HG03139 (cell line): ENCODE measurements at regions not wholly inside any gene's neighbourhood (a gene's known extent, or its start where the extent isn't known, plus 50 kb on each side); places are given as distances from the start of the nearest gene placed in this dataset.
"Not testable (repeated sequence)": the region's sequence is repeated elsewhere in the genome, so short reads cannot be mapped to it uniquely, and the experiment has no call there.

Source experiments
- ATAC-seq: cut with Tn5 transposase; IDR thresholded peaks from one replicate; pipeline ENCODE4 v1.9.1; 2021; ENCODE audit not compliant: unreplicated experiment

- ATAC-seq: no peak
Observed at GRCh38 chr2:59827677-59828076, 725.8 kb downstream of the BCL11A start.

GRCh38 chr2:59826177-59826576, 727.3 kb downstream of the BCL11A start:
- ATAC-seq: no peak

DNA sequence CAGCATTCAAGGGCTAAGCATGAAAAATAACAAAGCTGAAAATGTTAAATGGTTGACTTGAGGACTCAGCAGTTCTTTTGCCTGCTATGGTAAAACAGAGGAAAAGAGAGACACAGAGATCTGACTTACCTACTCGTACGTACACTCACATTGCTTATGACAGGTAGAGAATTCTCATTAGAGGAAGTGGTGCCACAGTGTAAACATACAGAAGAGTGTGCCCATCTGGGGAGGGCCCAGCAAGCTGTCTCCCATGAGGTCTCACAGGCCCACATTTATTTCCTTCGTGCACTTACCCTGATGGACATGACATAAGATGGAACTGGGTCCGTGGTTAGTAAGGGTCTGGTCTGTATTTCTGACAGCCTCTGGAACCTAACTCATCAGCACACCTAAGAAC, 729.1 kb downstream of the BCL11A start:
- ATAC-seq: no peak

- no peak for ATAC-seq
Observed at GRCh38 chr2:59816075-59816474, 737.4 kb downstream of the BCL11A start.

DNA sequence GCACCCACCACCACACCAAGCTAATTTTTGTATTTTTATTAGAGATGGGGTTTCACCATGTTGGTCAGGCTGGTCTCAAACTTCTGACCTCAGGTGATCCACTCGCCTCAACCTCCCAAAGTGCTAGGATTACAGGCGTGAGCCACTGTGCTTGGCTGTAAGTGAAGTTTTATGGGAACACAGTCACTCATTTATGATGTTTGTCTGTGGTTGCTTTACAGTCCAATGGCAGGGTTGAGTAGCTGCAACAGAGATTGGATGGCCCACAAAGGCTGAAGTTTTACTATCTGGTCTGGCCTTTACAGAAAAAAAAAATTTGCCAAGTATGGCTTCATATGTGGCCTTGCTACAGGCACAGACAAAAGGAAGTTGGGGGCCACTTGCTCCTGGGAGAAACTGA, 743.2 kb downstream of the BCL11A start:
- ATAC-seq: not testable (repeated sequence)

DNA sequence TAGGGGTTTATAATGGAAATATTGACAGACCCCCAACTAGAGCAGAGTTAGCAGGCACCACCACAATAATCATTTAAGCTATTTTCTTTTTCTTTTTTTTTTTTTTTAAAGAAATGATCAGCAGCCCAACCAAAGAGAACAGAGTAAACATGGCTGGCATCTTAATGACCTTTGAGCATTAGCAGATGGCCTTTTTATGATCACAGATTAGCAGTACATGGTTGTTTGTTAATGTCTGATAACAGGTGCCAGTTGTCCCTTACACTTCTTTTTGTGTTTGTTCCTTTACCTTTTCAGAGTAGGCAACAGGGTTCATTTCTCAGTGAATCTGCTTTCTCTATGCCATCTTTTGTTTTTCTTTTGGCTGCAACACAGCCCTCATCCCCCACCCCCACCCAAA, 747.0 kb downstream of the BCL11A start:
- ATAC-seq: no peak

GRCh38 chr2:59804732-59805131, 748.7 kb downstream of the BCL11A start:
- ATAC-seq: no peak

DNA sequence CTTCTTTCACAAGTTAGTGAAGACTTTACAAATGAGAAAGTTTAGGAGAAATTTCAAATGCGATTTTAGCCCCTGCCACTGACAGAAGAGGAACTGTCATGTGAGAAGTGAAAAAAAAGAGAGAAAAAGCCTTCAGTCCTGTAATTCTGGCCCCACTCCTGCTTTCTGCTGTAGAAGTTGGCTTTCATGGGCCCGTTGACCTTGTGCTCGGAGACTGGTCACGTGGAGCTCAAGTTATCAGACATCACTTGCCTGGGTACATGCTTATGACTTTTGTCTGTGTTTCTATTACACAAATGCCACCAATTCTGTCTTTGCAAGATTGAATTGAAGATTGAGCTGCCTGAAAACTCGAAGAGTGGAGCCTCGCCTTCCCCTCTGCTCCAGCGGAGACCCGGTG, 749.9 kb downstream of the BCL11A start:
- ATAC-seq: no peak

GRCh38 chr2:59798687-59799232, 754.7 kb downstream of the BCL11A start:
- ATAC-seq: no peak

DNA sequence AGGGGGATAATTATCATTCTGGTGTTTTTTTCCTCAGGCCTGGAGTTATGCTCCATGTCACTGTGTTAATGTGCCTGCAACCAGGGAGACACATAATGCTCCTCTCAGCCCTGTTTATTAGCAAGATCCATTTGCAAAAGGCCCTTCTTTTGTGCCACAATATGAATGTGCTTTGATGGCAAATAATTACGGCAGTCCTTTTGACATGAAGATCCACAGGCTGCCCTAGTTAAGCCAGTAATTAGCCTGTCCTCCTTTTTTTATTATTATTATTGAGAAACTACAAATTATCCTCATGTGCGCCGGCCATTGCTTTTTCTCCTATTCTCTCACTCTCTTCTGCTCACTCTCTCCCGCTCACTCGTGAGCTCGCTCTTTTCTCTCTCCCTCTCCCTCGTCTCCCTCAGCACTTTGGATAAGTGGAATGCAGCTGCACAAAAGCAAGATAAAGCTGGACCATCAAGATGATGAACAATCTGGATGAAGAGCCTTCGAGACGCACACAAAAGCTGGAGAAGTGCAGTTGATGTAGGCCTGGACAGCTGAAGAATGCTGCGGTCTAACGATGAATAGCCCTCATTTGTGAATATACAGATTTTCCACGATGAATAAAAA, 762.3 kb downstream of the BCL11A start:
- no peak for ATAC-seq

DNA sequence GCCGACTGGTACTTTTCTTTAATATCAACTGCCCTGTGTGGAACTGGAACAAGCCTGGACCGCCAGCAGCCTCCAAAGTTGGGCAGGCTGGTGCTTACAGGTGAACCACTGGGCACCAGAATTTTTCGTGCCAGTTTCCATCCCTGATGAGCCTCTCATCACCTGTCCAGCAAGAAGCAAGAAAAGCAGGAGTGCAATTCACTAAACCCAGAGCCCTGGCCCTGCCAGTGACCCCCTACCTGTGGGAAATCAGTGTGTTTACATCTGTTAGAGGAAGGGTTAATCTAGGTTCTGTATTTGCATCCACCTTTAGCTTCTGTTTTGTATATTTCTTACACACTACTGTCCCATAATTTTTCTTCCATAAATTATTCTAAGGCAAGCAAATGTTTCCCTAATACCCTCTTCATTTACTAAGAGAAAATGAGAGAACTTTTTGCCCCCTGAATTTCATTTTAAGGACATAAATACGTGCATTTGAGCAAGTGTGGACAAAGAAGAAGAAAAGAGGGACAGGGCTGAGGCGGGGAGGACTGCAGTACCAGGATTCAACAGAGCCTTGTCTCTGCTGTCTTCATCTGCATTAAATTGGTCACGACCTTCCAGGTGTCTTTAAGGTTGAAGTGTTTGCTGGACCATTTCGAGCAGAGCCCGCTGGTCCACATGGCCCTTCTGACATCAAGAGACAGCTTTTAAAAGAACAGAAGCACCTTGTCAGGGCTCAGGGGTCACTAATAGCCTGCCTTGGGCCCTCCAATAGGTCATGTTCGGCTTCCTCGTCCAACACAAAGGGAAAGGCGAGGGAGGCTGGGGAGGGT, 763.1 kb downstream of the BCL11A start:
- no peak for ATAC-seq

- no peak for ATAC-seq
Observed at GRCh38 chr2:59789523-59789922, 763.9 kb downstream of the BCL11A start.

DNA sequence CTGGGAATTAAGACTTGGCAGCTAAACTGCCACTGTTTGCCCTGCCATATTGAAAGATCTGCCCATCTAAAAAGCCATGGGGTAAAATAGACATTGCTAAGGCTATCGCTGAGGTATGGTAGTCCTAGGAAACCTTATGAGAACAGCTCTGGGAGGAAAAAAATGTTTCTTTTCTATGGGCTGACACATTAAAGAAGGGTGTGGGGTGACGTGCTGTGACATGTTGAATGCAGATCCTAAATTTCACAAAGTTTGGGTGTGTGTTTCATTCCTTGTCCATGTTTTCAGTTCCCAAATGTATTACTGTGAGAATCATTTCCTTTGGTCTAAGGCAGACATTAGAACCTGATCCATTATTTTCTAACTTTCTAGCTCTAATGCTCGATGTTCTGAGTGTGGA, 766.4 kb downstream of the BCL11A start:
- no peak for ATAC-seq

DNA sequence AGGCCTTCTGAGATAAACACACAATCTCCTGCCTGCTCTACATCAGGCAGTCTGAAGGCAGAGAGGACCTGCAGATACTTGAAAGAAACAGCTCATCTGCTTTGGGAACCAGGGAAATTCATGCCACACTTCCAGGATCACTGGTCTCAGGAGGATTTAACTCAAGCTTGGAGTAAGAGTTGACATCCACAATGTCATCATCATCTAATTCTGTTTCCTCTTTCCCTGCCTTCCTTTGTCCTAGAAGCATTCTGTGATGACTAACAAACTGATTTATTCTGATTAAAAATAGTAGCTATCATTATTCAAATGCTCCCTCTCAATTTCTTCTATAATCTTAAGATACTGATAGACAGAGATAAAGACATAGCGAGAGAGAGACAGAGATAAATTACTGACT, 766.8 kb downstream of the BCL11A start:
- ATAC-seq: no peak

GRCh38 chr2:59779571-59779970, 773.9 kb downstream of the BCL11A start:
- ATAC-seq: no peak

GRCh38 chr2:59777120-59777519, 776.3 kb downstream of the BCL11A start:
- no peak for ATAC-seq

DNA sequence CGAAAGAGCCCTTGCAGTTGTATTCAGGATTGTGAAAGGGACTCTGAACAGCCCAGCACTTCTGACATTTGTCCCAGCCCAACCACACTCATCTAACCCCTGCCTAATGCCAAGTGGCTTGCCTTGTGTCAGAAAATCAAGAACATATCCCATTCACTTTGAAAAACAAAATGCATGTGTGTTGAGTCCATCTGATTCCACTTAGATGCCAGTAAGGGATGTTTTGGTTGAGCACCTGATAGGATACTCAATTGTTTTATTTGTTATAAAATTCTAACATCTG, 776.8 kb downstream of the BCL11A start:
- no peak for ATAC-seq

DNA sequence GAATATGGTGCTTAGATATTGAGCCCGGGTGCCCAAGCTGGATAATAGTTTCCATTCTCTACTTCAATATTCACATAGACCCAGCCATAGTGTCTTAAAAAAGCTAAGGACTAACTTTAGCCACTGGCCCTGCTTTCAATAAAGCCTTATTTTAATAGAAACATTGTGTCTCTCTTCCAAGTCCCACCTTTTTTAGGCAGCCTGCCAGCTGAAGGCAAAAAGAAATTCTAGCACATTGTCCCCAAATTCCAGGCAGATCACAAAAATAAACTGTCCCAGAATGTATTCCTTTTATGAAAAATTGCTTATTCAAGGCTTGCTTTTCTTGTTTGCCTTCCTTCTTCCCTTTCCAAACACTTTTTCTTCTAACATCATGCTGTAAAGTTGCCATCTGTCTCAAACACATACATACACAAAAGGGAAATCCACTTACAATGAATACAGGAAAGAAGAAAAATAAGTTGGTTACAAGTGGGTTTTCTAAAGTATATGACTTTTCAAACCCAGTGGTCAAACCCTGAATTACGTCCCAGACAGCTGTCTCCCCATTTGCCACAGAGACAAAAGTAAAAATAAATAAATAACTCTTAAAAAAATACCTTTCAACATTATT, 778.5 kb downstream of the BCL11A start:
- ATAC-seq: no peak

DNA sequence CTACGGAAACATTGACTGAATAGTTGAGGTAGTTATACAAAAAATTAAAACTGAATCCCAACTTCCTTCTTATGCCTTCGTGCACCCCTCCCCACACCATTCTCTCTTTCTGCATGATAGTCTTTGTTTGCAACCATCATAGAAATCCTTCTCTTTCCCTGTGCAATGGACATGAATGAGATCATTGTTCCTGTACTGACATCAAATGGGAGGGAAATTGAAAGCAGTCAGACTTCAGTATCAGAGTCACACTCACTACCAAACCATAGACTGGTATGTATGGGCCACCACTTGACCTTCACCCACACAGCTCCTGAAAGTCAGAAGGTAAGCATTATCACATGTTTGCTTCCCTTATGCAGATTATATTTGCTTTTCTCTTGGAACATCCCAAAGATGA, 782.8 kb downstream of the BCL11A start:
- no peak for ATAC-seq

DNA sequence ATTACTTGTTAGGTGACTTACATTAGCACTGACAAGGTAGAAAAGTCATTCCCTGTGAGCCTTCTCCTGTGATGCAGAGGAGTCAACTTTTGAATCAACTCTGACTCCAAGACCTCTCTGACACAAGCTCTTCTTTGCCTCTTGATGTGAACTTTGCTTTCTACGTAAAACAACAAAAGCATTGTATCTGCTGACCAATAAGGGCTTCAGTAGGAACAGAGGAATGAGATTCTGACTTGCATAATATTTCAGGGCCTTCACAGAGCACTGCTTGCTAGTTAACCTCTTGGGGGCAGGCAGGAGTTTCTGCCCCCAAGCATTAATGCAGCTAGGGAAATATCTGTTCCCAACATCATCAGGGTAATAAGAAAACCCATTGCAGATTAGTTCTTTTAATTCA, 791.5 kb downstream of the BCL11A start:
- no peak for ATAC-seq

GRCh38 chr2:59756150-59756549, 797.3 kb downstream of the BCL11A start:
- no peak for ATAC-seq

DNA sequence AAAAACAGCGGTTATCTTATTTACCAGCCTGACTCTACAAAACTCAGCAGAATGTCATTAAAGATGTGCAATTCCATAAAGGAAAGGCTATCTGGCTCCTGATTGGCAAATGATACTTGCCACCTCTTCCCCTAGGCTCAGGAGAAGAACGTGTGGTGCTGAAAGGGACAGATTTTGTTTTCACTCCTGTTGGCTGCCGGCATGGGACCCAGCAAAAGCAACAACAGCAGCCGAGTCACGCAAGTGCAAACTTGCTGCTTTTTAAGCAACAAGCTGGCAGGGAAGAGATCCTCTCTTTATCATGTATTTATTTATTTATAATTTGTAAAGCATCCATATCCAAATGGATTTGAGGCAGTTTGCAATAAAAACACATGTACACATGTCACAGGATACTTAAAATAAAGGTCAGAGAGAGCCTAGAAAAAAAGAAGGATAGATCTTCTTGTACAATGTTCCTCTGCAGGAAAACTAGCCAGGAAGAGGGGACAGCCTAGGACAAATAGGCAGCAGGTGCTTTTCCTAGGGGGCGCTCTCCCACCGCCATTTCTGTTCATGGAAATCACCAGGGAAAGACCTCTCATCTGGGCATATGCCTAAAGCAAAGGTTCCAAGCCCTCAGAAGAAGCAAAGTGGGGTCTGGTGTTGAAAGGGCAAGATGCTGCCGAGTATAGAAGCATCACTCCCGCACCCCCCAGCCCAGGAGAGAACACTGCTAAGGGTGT, 799.3 kb downstream of the BCL11A start:
- ATAC-seq: no peak
